B cell (primary cell): ENCODE measurements at regions not wholly inside any gene's neighbourhood (a gene's known extent, or its start where the extent isn't known, plus 50 kb on each side); places are given as distances from the start of the nearest gene placed in this dataset.

Source experiments
- ATAC-seq: fragments of 200-7000 bp; cut with Tn5 transposase; one replicate; pipeline ENCODE4 v1.10.0; 2021; ENCODE audit warnings: low read depth, mild to moderate bottlenecking, moderate number of reproducible peaks, moderate library complexity
- CTCF ChIA-PET: fragments of 350-600 bp; sonication (Branson Sonifier 250); formaldehyde crosslinking; loops from one replicate; lab custom pipeline; 2021; ENCODE audit warnings: antibody characterized with exemption, inconsistent platforms; lab: Charles Lee
- POLR2A ChIA-PET: fragments of 350-600 bp; sonication (Branson Sonifier 250); formaldehyde crosslinking; loops from one replicate; lab custom pipeline; 2021; ENCODE audit warnings: antibody characterized with exemption; lab: Charles Lee
- DNase-seq: peaks from one replicate; pipeline ENCODE4 v3.0.0; 2013
- H2AFZ ChIP-seq: 2 replicates; pipeline ENCODE4 v1.6.1; 2012; ENCODE audit warnings: mild to moderate bottlenecking, low read depth, low read length; ENCODE audit not compliant: insufficient read depth, poor library complexity, severe bottlenecking
- H3K27ac ChIP-seq, 2 donors: 1 replicate in 1 of 2; 2 replicates in 1 of 2; pipeline ENCODE4 v1.5.1; 2012 to 2013; ENCODE audit warnings: low read length in 2 of 2, mild to moderate bottlenecking in 2 of 2, moderate library complexity in 1 of 2
- H3K27me3 ChIP-seq, 4 experiments: fragments of 200-600 bp in 1 of 4; sonication (generic) in 1 of 4; replicated peaks in 1 of 4; 1 replicate in 2 of 4; 2 replicates in 2 of 4; pipeline versions ENCODE4 v1.6.1 to v1.7.0; 2013 to 2016; ENCODE audit warnings: low read length in 3 of 4, mild to moderate bottlenecking in 2 of 4, mixed read lengths in 1 of 4, moderate library complexity in 1 of 4; ENCODE audit not compliant: insufficient read depth in 4 of 4, control insufficient read depth in 3 of 4; ENCODE audit errors: control extremely low read depth in 1 of 4
- H3K36me3 ChIP-seq, 2 experiments: replicated peaks in 1 of 2; 1 replicate in 1 of 2; 2 replicates in 1 of 2; pipeline versions ENCODE4 v1.6.1 to v1.7.1; 2013; ENCODE audit warnings: low read length in 1 of 2; ENCODE audit not compliant: insufficient read depth in 2 of 2, control insufficient read depth in 1 of 2; ENCODE audit errors: control extremely low read depth in 1 of 2, extremely low read depth in 1 of 2
- H3K4me1 ChIP-seq, 2 donors: fragments of 200-600 bp in 1 of 2; sonication (generic) in 1 of 2; 1 replicate in 1 of 2; 2 replicates in 1 of 2; pipeline versions ENCODE4 v1.5.1 to v1.6.1; 2013 to 2017; ENCODE audit warnings: low read length in 2 of 2; ENCODE audit not compliant: control insufficient read depth in 2 of 2, insufficient read depth in 2 of 2
- H3K4me2 ChIP-seq: replicated peaks from 2 replicates; pipeline ENCODE3; 2012; ENCODE audit warnings: mild to moderate bottlenecking, low read depth, low read length; ENCODE audit not compliant: poor library complexity, severe bottlenecking
- H3K4me3 ChIP-seq, 5 experiments: fragments of 200-600 bp in 1 of 5; sonication (generic) in 1 of 5; 1 replicate in 3 of 5; 2 replicates in 2 of 5; pipeline versions ENCODE4 v1.5.1 to v1.7.0; 2011 to 2016; ENCODE audit warnings: low read length in 4 of 5, mild to moderate bottlenecking in 4 of 5, low read depth in 2 of 5, control low read depth in 1 of 5, moderate library complexity in 1 of 5; ENCODE audit not compliant: insufficient read depth in 1 of 5; ENCODE audit errors: control extremely low read depth in 1 of 5, extremely low read depth in 1 of 5
- H3K79me2 ChIP-seq: fragments of 200-600 bp; sonication (generic); one replicate; pipeline ENCODE4 v1.6.0; 2016; ENCODE audit warnings: low read length; ENCODE audit not compliant: control insufficient read depth, insufficient read depth
- H3K9ac ChIP-seq: fragments of 200-600 bp; sonication (generic); 2 replicates; pipeline ENCODE4 v1.6.1; 2017; ENCODE audit warnings: mild to moderate bottlenecking, low read length, moderate library complexity
- H3K9me3 ChIP-seq, 3 donors: one replicate each; pipeline versions ENCODE4 v1.6.1 to v1.7.1; 2013; ENCODE audit warnings: low read length in 2 of 3; ENCODE audit not compliant: control insufficient read depth in 2 of 3, insufficient read depth in 1 of 3; ENCODE audit errors: control extremely low read depth in 1 of 3
- H4K20me1 ChIP-seq: 2 replicates; pipeline ENCODE4 v1.6.0; 2012; ENCODE audit warnings: mild to moderate bottlenecking, low read length; ENCODE audit not compliant: insufficient read depth, control insufficient read depth, poor library complexity, severe bottlenecking
- H3K27ac Mint-ChIP-seq: one replicate; pipeline ENCODE4 v1.8.0; 2021; ENCODE audit warnings: mixed read lengths
- H3K27me3 Mint-ChIP-seq: one replicate; pipeline ENCODE4 v1.8.0; 2021; ENCODE audit warnings: mixed read lengths
- H3K4me1 Mint-ChIP-seq: one replicate; pipeline ENCODE4 v1.8.0; 2021; ENCODE audit warnings: mixed read lengths
- H3K4me3 Mint-ChIP-seq: one replicate; pipeline ENCODE4 v1.8.0; 2021; ENCODE audit warnings: mixed read lengths
- H3K9me3 Mint-ChIP-seq: one replicate; pipeline ENCODE4 v1.8.0; 2022; ENCODE audit warnings: mixed read lengths; ENCODE audit not compliant: insufficient read depth
- CTCF ChIP-seq: fragments of 200-600 bp; IDR thresholded peaks from one replicate; pipeline ENCODE4 v1.8.0; 2022; ENCODE audit warnings: antibody characterized with exemption, mild to moderate bottlenecking
- EZH2 ChIP-seq: IDR thresholded peaks from 2 replicates; pipeline ENCODE4 v1.6.1; 2012; ENCODE audit warnings: borderline replicate concordance, low read depth, mild to moderate bottlenecking, moderate library complexity, low read length; ENCODE audit not compliant: insufficient read depth, poor library complexity, severe bottlenecking
- WGBS: methylation state at CpG from one replicate; pipeline ENCODE4 v1.1.5; 2013; ENCODE audit warnings: missing lambda C conversion rate; ENCODE audit not compliant: insufficient coverage; 5-methylcytosine and 5-hydroxymethylcytosine counted together
- intact Hi-C: fragments of 100-400 bp; cut with micrococcal nuclease; formaldehyde crosslinking; loops from one replicate; pipeline ENCODE4 v1.10.0; 2022

GRCh38 chrX:22366166-22366702, 93.5 kb downstream of the CBLL2 start:
- ChIA-PET CTCF (no interaction called here), POLR2A (no interaction called here)
- Histone ChIP-seq H2AFZ (no peak overlapping the region), H3K27me3 (no peaks in the 10 kb centered on the region), H3K4me3 (no peak overlapping the region), H3K79me2 (no peaks in the 10 kb centered on the region), H3K9ac (no peak overlapping the region), H3K4me2 (no peak overlapping the region), H3K4me1 (no peaks in the 10 kb centered on the region), H3K36me3 (no peaks in the 10 kb centered on the region), H3K9me3 (no peaks in the 10 kb centered on the region), H4K20me1 (no peaks in the 10 kb centered on the region), H3K27ac (no peak overlapping the region)
- Mint-ChIP-seq H3K4me3 (no peak overlapping the region), H3K4me1 (no peaks in the 10 kb centered on the region), H3K27ac (no peak overlapping the region), H3K27me3 (no peaks in the 10 kb centered on the region), H3K9me3 (no peaks in the 10 kb centered on the region)
- no CpG with 5 or more reads among the region's 1 CpG for WGBS
- TF ChIP-seq EZH2 = no peak
- no peak for TF ChIP-seq CTCF
- ATAC-seq = no peak
- DNase-seq = no peak
- intact Hi-C loops = no loop called here

DNA sequence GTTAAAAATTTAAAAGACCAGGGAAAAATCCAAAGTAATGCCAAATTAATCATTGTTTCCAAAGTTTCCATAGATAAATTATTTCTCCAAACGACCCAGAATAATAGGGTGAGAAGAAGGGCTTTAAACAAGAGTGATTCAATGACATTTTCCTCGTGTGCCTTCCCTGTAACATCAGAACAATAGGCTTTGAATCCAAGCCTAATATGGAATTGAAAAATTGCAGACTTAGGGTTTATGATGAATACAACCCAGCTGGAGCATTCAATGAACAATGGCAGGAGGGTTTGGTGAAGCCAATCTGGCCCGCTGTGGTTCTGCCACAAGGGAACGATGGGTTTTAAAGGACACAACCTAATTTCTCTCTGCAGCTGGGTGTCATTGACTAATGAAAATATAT, 94.2 kb downstream of the CBLL2 start:
- no peak overlapping the region for H3K27ac Mint-ChIP-seq
- no peaks in the 10 kb centered on the region for H3K9me3 Mint-ChIP-seq

More for the DNA sequence above, 94.2 kb downstream of the CBLL2 start:
- no peak overlapping the region for H3K27ac ChIP-seq
- no peak overlapping the region for H3K4me2 ChIP-seq
- H3K27me3 Mint-ChIP-seq = no peaks in the 10 kb centered on the region
- intact Hi-C loops = no loop called here
- no peak overlapping the region for H3K4me3 ChIP-seq
- DNase-seq (no peak), ATAC-seq (no peak)
- H3K36me3 ChIP-seq = no peaks in the 10 kb centered on the region
- no peaks in the 10 kb centered on the region for H4K20me1 ChIP-seq
- ChIA-PET POLR2A (no interaction called here), CTCF (no interaction called here)
- WGBS = no CpG with 5 or more reads among the region's 4 CpGs
- H3K9me3 ChIP-seq = no peaks in the 10 kb centered on the region
- H3K4me3 Mint-ChIP-seq = no peak overlapping the region
- no peaks in the 10 kb centered on the region for H3K4me1 ChIP-seq
- H2AFZ ChIP-seq = no peak overlapping the region
- H3K9ac ChIP-seq = no peak overlapping the region
- no peaks in the 10 kb centered on the region for H3K27me3 ChIP-seq
- no peaks in the 10 kb centered on the region for H3K4me1 Mint-ChIP-seq
- TF ChIP-seq EZH2 = no peak
- TF ChIP-seq CTCF = no peak
- no peaks in the 10 kb centered on the region for H3K79me2 ChIP-seq
